ENCODE measurements at regions not wholly inside any gene's neighbourhood (a gene's known extent, or its start where the extent isn't known, plus 50 kb on each side); places are given as distances from the start of the nearest gene placed in this dataset.

DNA sequence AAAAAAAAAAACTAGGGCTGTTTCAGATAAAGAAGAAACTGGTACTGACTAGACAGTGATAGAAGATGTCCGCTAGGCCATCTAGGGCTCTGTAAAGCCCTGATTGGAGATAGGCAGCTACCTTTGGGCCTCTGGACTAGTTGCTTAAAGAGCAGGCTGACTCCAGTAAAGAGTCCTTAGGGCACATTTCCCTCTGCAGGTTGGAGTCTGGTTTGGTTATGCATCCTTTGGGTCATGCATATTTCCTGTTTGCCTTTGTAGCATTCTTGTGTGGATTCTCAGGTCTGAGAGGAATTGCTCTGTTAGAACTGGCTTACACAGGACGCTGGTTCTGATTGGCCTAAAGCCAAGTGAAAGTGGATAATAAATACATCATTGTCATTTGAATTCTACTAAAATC is 165.5 kb upstream of the LRRN1 start:
- 100% methylated on average over 1 of the region's 2 CpGs for WGBS (ENCODE audit: insufficient coverage)
- no peaks in the 10 kb centered on the region for H3K4me1 ChIP-seq (ENCODE audit: control insufficient read depth, insufficient read depth, low read length)
- H3K36me3 ChIP-seq (ENCODE audit: control insufficient read depth, insufficient read depth, low read length): no peaks in the 10 kb centered on the region
- no peaks in the 10 kb centered on the region for H3K9me3 ChIP-seq (replicated peaks; ENCODE audit: control insufficient read depth, low read depth, low read length)
- no peaks in the 10 kb centered on the region for H3K27me3 ChIP-seq (ENCODE audit: control insufficient read depth, insufficient read depth, low read length)
- no peak for DNase-seq
- H3K27ac ChIP-seq (ENCODE audit: low read length): no peak overlapping the region
- no peak overlapping the region for H3K4me3 ChIP-seq (ENCODE audit: low read length)

DNA sequence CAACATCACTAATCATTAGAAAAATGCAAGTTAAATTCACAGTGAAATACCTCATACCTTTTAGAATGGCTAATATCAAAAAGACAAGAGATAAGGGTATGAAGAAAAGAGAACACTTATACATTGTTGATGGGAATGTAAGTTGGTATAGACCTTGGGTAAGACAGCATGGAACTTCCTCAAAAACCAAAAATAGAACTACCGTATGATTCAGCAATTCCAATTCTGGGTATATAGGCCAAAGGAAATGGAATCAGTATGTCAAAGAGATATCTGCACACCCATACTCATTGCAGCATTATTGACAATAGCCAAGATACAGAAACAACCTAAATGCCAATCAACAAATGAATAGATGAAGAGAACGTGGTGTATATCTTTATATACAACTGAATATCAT is 166.8 kb upstream of the LRRN1 start:
- H3K4me1 ChIP-seq (ENCODE audit: control insufficient read depth, insufficient read depth, low read length): no peaks in the 10 kb centered on the region
- no peak for DNase-seq
- H3K9me3 ChIP-seq (replicated peaks; ENCODE audit: control insufficient read depth, low read depth, low read length): no peaks in the 10 kb centered on the region
- whole genome bisulfite sequencing (ENCODE audit: insufficient coverage): no CpG with 5 or more reads among the region's 2 CpGs
- H3K27me3 ChIP-seq (ENCODE audit: control insufficient read depth, insufficient read depth, low read length): no peaks in the 10 kb centered on the region
- no peak overlapping the region for H3K27ac ChIP-seq (ENCODE audit: low read length)
- no peak overlapping the region for H3K4me3 ChIP-seq (ENCODE audit: low read length)
- H3K36me3 ChIP-seq (ENCODE audit: control insufficient read depth, insufficient read depth, low read length): no peaks in the 10 kb centered on the region

GRCh38 chr3:3631114-3631513 is 168.1 kb upstream of the LRRN1 start:
- H3K4me3 ChIP-seq (ENCODE audit: low read length): no peak overlapping the region
- WGBS (ENCODE audit: insufficient coverage): no CpG with 5 or more reads among the region's 4 CpGs

DNA sequence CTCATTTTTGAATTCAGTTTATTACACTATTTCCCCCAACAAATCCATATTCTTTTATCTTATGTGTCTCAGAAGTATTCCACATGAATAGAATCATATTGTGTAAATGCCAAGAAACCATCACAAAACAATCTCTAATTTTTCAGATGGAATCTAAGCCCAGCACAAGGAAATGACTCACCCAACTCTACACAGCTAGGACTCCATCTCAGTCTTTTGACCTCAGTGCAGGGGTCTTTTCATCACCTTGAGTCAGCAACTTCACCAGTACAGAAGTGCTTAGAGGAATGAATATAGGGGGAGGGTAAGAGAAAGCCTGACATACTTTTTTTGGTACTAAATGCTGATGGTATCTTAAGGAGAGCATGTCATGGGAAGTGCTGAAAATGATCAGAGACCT is 169.3 kb upstream of the LRRN1 start:
- Histone ChIP-seq H3K27ac (ENCODE audit: low read length) (no peak overlapping the region), H3K4me3 (ENCODE audit: low read length) (no peak overlapping the region), H3K9me3 (replicated peaks; ENCODE audit: control insufficient read depth, low read depth, low read length) (no peaks in the 10 kb centered on the region), H3K27me3 (ENCODE audit: control insufficient read depth, insufficient read depth, low read length) (no peaks in the 10 kb centered on the region), H3K36me3 (ENCODE audit: control insufficient read depth, insufficient read depth, low read length) (no peaks in the 10 kb centered on the region), H3K4me1 (ENCODE audit: control insufficient read depth, insufficient read depth, low read length) (no peaks in the 10 kb centered on the region)
- no peak for DNase-seq

More at GRCh38 chr3:3631114-3631513, 168.1 kb upstream of the LRRN1 start:
- no peak for DNase-seq
- Histone ChIP-seq H3K9me3 (replicated peaks; ENCODE audit: control insufficient read depth, low read depth, low read length) (no peaks in the 10 kb centered on the region), H3K36me3 (ENCODE audit: control insufficient read depth, insufficient read depth, low read length) (no peaks in the 10 kb centered on the region), H3K27ac (ENCODE audit: low read length) (no peak overlapping the region), H3K4me1 (ENCODE audit: control insufficient read depth, insufficient read depth, low read length) (no peaks in the 10 kb centered on the region), H3K27me3 (ENCODE audit: control insufficient read depth, insufficient read depth, low read length) (no peaks in the 10 kb centered on the region)

DNA sequence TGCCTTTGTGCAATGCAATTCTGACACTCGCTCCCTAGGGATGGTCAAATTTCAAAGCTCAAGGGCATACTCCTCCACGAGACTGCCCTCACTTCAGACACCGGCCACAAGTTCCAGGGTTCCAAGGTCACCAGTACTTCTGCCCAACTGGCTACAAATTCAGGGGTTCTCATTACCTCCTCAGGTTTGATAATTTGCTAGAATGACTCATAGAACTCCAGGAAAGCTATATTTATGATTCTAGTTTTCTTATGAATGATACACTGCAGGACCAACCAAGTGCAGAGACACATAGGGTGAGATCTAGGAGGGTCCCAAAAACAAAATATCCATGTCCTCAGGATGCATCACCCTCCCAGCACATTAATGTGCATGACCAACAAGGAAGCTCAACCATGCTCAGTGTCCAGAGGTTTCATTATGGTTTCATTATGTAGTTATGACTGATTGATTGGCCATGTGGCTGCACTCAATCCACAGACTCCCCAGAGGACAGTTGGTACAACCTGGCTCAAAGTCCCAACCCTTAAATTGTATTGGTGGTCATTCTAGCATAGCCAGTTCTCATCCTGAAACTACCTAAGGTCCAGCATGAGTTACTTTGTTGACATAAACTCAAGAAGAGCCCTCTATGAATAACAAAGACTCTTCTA is 170.4 kb upstream of the LRRN1 start:
- H3K4me1 ChIP-seq (ENCODE audit: control insufficient read depth, insufficient read depth, low read length): no peaks in the 10 kb centered on the region
- no peak overlapping the region for H3K4me3 ChIP-seq (ENCODE audit: low read length)
- WGBS (ENCODE audit: insufficient coverage): 65% methylated on average over 3 of the region's 3 CpGs
- H3K36me3 ChIP-seq (ENCODE audit: control insufficient read depth, insufficient read depth, low read length): no peaks in the 10 kb centered on the region
- no peaks in the 10 kb centered on the region for H3K27me3 ChIP-seq (ENCODE audit: control insufficient read depth, insufficient read depth, low read length)
- H3K27ac ChIP-seq (ENCODE audit: low read length): no peak overlapping the region
- DNase-seq: no peak
- H3K9me3 ChIP-seq (replicated peaks; ENCODE audit: control insufficient read depth, low read depth, low read length): no peaks in the 10 kb centered on the region

GRCh38 chr3:3627114-3627513 is 172.1 kb upstream of the LRRN1 start:
- no peak for DNase-seq
- Histone ChIP-seq H3K4me3 (ENCODE audit: low read length) (no peak overlapping the region), H3K27ac (ENCODE audit: low read length) (no peak overlapping the region), H3K9me3 (replicated peaks; ENCODE audit: control insufficient read depth, low read depth, low read length) (peaks cover 3% of the 10 kb centered on the region), H3K4me1 (ENCODE audit: control insufficient read depth, insufficient read depth, low read length) (no peaks in the 10 kb centered on the region), H3K27me3 (ENCODE audit: control insufficient read depth, insufficient read depth, low read length) (no peaks in the 10 kb centered on the region), H3K36me3 (ENCODE audit: control insufficient read depth, insufficient read depth, low read length) (no peaks in the 10 kb centered on the region)
- WGBS (ENCODE audit: insufficient coverage): no CpG with 5 or more reads among the region's 3 CpGs

DNA sequence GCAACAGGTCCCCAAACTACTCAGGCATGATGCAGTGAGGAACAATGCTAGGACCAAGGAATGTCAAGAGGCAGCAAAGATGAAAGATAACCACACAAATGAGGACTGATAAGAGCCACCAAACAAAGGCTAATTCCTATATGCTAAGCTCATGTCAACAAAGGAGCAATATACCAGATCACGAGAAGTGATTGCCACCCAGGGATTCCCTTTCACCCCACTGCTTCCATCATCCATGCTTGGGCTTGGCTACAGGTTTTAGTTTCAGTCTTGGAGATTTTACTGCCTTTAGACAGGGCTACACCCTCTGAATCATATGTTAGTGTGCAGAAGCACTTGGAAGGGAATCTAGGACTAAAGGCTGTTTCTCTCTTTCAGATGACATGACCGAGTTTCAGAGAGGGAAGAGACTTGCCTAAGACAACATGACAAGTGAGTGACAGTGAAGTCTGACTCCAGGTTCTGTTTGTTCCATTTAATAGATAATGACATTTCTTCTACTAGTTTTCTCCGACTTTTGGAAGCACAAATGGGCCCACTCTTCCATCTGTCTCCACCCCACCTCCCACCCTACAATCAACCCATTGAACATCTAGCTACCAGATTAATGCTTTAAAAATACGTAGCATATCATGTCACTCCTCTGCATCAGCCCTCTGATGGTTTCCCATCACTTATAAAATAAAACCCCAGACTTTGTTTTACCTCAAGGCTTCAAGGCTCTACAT is 173.5 kb upstream of the LRRN1 start:
- H3K36me3 ChIP-seq (ENCODE audit: control insufficient read depth, insufficient read depth, low read length): no peaks in the 10 kb centered on the region
- no peaks in the 10 kb centered on the region for H3K4me1 ChIP-seq (ENCODE audit: control insufficient read depth, insufficient read depth, low read length)
- H3K27ac ChIP-seq (ENCODE audit: low read length): no peak overlapping the region
- no peak overlapping the region for H3K4me3 ChIP-seq (ENCODE audit: low read length)
- H3K27me3 ChIP-seq (ENCODE audit: control insufficient read depth, insufficient read depth, low read length): no peaks in the 10 kb centered on the region
- WGBS (ENCODE audit: insufficient coverage): 91% methylated on average over 2 of the region's 4 CpGs
- H3K9me3 ChIP-seq (replicated peaks; ENCODE audit: control insufficient read depth, low read depth, low read length): peaks cover 3% of the 10 kb centered on the region
- DNase-seq: no peak

- Histone ChIP-seq H3K9me3 (replicated peaks; ENCODE audit: control insufficient read depth, low read depth, low read length) (peaks cover 3% of the 10 kb centered on the region), H3K27ac (ENCODE audit: low read length) (no peak overlapping the region), H3K4me1 (ENCODE audit: control insufficient read depth, insufficient read depth, low read length) (no peaks in the 10 kb centered on the region), H3K4me3 (ENCODE audit: low read length) (no peak overlapping the region), H3K27me3 (ENCODE audit: control insufficient read depth, insufficient read depth, low read length) (no peaks in the 10 kb centered on the region), H3K36me3 (ENCODE audit: control insufficient read depth, insufficient read depth, low read length) (no peaks in the 10 kb centered on the region)
- no CpG with 5 or more reads among the region's 1 CpG for WGBS (ENCODE audit: insufficient coverage)
- DNase-seq: no peak
Observed at GRCh38 chr3:3619815-3620214, 179.4 kb upstream of the LRRN1 start.

GRCh38 chr3:3618623-3619022 is 180.6 kb upstream of the LRRN1 start:
- no CpG with 5 or more reads among the region's 1 CpG for WGBS (ENCODE audit: insufficient coverage)
- Histone ChIP-seq H3K27me3 (ENCODE audit: control insufficient read depth, insufficient read depth, low read length) (no peaks in the 10 kb centered on the region), H3K9me3 (replicated peaks; ENCODE audit: control insufficient read depth, low read depth, low read length) (peaks cover 3% of the 10 kb centered on the region), H3K36me3 (ENCODE audit: control insufficient read depth, insufficient read depth, low read length) (no peaks in the 10 kb centered on the region), H3K4me1 (ENCODE audit: control insufficient read depth, insufficient read depth, low read length) (no peaks in the 10 kb centered on the region), H3K27ac (ENCODE audit: low read length) (no peak overlapping the region), H3K4me3 (ENCODE audit: low read length) (no peak overlapping the region)
- no peak for DNase-seq

DNA sequence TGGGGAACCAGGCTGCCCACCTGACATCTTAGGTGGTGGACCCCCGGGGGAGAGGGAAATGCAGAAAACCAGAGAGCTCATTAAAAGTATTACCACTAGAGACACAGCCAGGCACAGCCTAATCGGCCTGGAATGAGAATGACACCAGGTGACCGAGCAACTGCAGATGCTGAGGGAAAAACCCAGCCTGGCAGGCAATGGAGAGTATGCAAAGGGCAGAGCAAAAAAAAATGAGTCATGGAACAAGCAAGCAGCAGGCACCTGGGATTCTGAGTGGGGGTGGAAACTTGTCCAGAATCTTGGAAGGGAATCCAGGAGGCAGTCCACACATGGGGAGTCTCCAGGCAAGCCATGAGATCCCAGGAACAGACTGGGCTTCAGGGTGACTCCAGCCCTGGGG is 183.7 kb upstream of the LRRN1 start:
- no peak for DNase-seq
- 44% methylated on average over 3 of the region's 3 CpGs for WGBS (ENCODE audit: insufficient coverage)
- H3K4me1 ChIP-seq (ENCODE audit: control insufficient read depth, insufficient read depth, low read length): no peaks in the 10 kb centered on the region

More for the DNA sequence above, 183.7 kb upstream of the LRRN1 start:
- H3K9me3 ChIP-seq (replicated peaks; ENCODE audit: control insufficient read depth, low read depth, low read length): no peaks in the 10 kb centered on the region
- no peak overlapping the region for H3K27ac ChIP-seq (ENCODE audit: low read length)
- H3K4me3 ChIP-seq (ENCODE audit: low read length): no peak overlapping the region
- H3K36me3 ChIP-seq (ENCODE audit: control insufficient read depth, insufficient read depth, low read length): no peaks in the 10 kb centered on the region
- H3K27me3 ChIP-seq (ENCODE audit: control insufficient read depth, insufficient read depth, low read length): no peaks in the 10 kb centered on the region
